ENCODE measurements at regions not wholly inside any gene's neighbourhood (a gene's known extent, or its start where the extent isn't known, plus 50 kb on each side); places are given as distances from the start of the nearest gene placed in this dataset.

DNA sequence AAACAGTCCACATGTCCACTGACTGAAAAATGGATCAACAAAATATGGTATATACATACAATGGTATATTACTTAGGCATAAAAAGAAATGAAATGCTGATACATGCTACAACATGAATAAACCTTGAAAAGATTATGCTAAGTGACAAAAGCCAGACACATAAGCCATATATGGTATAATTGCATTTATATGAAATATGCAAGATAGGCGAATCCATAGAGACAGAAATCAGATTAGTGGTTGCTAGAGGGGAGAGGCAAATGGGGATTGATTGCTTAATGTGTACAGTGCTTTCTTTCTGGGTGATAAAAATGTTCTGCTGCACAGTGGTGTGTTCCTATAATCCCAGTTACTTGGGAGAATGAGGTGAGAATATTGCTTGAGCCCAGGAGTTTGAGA, 171.0 kb downstream of the CYP26B1 start:
- TF ChIP-seq, protein P1, sequence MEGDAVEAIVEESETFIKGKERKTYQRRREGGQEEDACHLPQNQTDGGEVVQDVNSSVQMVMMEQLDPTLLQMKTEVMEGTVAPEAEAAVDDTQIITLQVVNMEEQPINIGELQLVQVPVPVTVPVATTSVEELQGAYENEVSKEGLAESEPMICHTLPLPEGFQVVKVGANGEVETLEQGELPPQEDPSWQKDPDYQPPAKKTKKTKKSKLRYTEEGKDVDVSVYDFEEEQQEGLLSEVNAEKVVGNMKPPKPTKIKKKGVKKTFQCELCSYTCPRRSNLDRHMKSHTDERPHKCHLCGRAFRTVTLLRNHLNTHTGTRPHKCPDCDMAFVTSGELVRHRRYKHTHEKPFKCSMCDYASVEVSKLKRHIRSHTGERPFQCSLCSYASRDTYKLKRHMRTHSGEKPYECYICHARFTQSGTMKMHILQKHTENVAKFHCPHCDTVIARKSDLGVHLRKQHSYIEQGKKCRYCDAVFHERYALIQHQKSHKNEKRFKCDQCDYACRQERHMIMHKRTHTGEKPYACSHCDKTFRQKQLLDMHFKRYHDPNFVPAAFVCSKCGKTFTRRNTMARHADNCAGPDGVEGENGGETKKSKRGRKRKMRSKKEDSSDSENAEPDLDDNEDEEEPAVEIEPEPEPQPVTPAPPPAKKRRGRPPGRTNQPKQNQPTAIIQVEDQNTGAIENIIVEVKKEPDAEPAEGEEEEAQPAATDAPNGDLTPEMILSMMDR (IDR thresholded peaks at IDR 0.05), result no peak

GRCh38 chr2:71974846-71975245, 172.8 kb downstream of the CYP26B1 start:
- TF ChIP-seq, protein P1 (IDR thresholded peaks at IDR 0.05), result no peak

GRCh38 chr2:71971493-71971892, 176.2 kb downstream of the CYP26B1 start:
- TF ChIP-seq, protein P1 (IDR thresholded peaks at IDR 0.05), result no peak

GRCh38 chr2:71965530-71965929, 182.1 kb downstream of the CYP26B1 start:
- TF ChIP-seq, protein P1 (IDR thresholded peaks at IDR 0.05), result no peak

- TF ChIP-seq, protein P1 (IDR thresholded peaks at IDR 0.05), result no peak
These were observed 184.6 kb downstream of the CYP26B1 start for GRCh38 chr2:71962911-71963694.

DNA sequence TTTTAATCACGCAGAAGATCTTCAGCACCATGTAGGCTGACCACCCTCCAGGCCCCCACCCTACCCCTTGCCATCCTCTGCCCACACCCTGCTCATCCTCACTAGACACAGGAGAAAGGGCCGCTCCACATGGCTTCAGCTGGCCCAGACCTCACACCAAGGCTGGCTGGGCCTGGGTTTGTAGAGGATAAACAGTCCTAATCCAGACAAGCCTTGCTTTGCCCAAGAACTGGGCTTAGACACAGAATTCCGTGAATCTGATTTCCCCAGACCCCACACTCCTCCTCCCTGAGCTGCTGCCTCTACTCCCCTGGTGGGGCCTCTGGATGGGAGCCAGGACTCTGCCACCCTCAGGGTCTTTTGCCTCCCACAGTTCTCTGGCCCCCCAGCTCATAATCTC, 185.3 kb downstream of the CYP26B1 start:
- TF ChIP-seq, protein P1 (IDR thresholded peaks at IDR 0.05), result no peak

DNA sequence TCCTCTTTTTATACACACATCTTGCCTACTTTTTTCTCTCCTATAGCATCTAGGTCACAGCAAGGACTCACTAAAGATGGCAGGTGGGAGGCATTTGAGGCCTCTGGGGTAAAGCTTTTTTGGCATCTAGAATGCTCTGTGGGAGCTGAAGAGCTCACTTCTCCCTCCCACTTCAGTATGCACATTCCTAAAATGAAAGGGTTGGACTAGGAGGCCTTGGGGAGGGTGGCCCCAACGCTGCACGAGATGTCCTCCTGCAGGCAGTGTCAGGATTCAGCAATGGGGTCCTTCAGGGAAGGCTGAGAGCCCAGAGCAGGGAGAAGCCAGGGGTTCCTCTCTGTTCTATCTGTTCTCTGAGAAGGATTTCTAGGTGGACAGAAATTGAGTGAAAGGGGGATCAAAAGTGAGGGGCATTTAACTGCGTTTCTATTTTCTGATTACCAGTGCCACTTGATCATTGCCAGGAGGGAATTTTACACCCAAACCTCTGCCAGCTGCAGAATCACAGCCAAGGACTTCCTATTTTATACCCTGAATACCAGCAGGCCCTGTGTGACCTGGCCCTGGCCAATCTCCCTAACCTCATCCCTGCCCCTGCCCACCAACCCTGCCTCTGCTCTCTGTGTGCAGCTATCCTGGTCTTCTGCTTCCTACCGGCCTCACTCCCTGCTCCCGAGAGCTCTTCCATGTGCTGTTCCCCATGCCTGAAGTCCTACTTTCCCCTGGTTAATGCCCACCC, 186.2 kb downstream of the CYP26B1 start:
- TF ChIP-seq, protein P1 (IDR thresholded peaks at IDR 0.05), result no peak
